Neural cell (in vitro differentiated cells): ENCODE measurements at regions not wholly inside any gene's neighbourhood (a gene's known extent, or its start where the extent isn't known, plus 50 kb on each side); places are given as distances from the start of the nearest gene placed in this dataset.

Experiments
- H2AFZ ChIP-seq: fragments of 200-600, 300-800 bp; sonication (generic), shearing (Covaris generic); 2 replicates; pipeline ENCODE4 v1.6.0; 2014; ENCODE audit warnings: low read depth, mild to moderate bottlenecking, antibody characterized with exemption, low read length, moderate library complexity
- H3F3A ChIP-seq: fragments of 200-600 bp; shearing (Covaris generic); 2 replicates; pipeline ENCODE4 v1.6.1; 2016; ENCODE audit warnings: mild to moderate bottlenecking, moderate library complexity, mixed read lengths, antibody characterized with exemption, low read length; ENCODE audit not compliant: insufficient read depth, poor library complexity, severe bottlenecking
- H3K27ac ChIP-seq: fragments of 200-600, 300-800 bp; sonication (generic), shearing (Covaris generic); 2 replicates; pipeline ENCODE4 v1.5.1; 2014; ENCODE audit warnings: mild to moderate bottlenecking, low read length, moderate library complexity
- H3K27me3 ChIP-seq: fragments of 300-800, 200-600 bp; sonication (generic), shearing (Covaris generic); 2 replicates; pipeline ENCODE4 v1.6.0; 2014; ENCODE audit warnings: mild to moderate bottlenecking, low read depth, low read length, moderate library complexity; ENCODE audit not compliant: insufficient read depth
- H3K36me3 ChIP-seq: fragments of 300-800, 200-600 bp; sonication (generic), shearing (Covaris generic); 2 replicates; pipeline ENCODE4 v1.5.1; 2014; ENCODE audit warnings: mild to moderate bottlenecking, antibody characterized with exemption, low read length, moderate library complexity; ENCODE audit not compliant: insufficient read depth
- H3K4me2 ChIP-seq: fragments of 300-800, 200-600 bp; sonication (generic), shearing (Covaris generic); 2 replicates; pipeline ENCODE4 v1.6.0; 2014; ENCODE audit warnings: mild to moderate bottlenecking, low read length
- H3K4me3 ChIP-seq: fragments of 300-800, 200-600 bp; sonication (generic), shearing (Covaris generic); 2 replicates; pipeline ENCODE4 v1.5.1; 2014; ENCODE audit warnings: mild to moderate bottlenecking, low read length, moderate library complexity
- H3K79me2 ChIP-seq: fragments of 200-600 bp; shearing (Covaris generic); replicated peaks from 2 replicates; pipeline ENCODE4 v1.6.0; 2014; ENCODE audit warnings: mild to moderate bottlenecking, low read length, moderate library complexity; ENCODE audit not compliant: insufficient read depth
- H3K9ac ChIP-seq: fragments of 300-800, 200-600 bp; sonication (generic), shearing (Covaris generic); 2 replicates; pipeline ENCODE4 v1.6.1; 2016; ENCODE audit warnings: mild to moderate bottlenecking, low read length, mixed read lengths
- H3K9me2 ChIP-seq: fragments of 200-600 bp; shearing (Covaris generic); 2 replicates; pipeline ENCODE4 v1.6.1; 2016; ENCODE audit warnings: mild to moderate bottlenecking, low read length, mixed read lengths; ENCODE audit not compliant: insufficient read depth
- H3K9me3 ChIP-seq: fragments of 200-600, 300-800 bp; sonication (generic), shearing (Covaris generic); 2 replicates; pipeline ENCODE4 v1.6.1; 2016; ENCODE audit warnings: mild to moderate bottlenecking, mixed run types, low read length, moderate library complexity, mixed read lengths
- H4K20me1 ChIP-seq: fragments of 200-600 bp; shearing (Covaris generic); 2 replicates; pipeline ENCODE4 v1.6.1; 2016; ENCODE audit warnings: mild to moderate bottlenecking, mixed run types; ENCODE audit not compliant: insufficient read depth
- CTCF ChIP-seq: fragments of 450-650 bp; IDR thresholded peaks from 2 replicates; pipeline ENCODE4 v1.5.1; 2014; ENCODE audit warnings: antibody characterized with exemption, mild to moderate bottlenecking, moderate library complexity; ENCODE audit not compliant: poor library complexity, severe bottlenecking
- EP300 ChIP-seq: fragments of 450-650 bp; conservative IDR thresholded peaks from 2 replicates; pipeline ENCODE4 v1.6.1; 2014; ENCODE audit warnings: antibody characterized with exemption, mild to moderate bottlenecking, moderate library complexity; ENCODE audit not compliant: poor library complexity, severe bottlenecking
- EZH2 ChIP-seq: fragments of 200-600, 300-800 bp; shearing (Covaris generic), sonication (generic); IDR thresholded peaks from 2 replicates; pipeline ENCODE4 v1.6.1; 2014; ENCODE audit warnings: antibody characterized with exemption, low read length, borderline replicate concordance, mild to moderate bottlenecking; ENCODE audit not compliant: insufficient read depth, poor library complexity, severe bottlenecking
- MXI1 ChIP-seq: fragments of 450-650 bp; conservative IDR thresholded peaks from 2 replicates; pipeline ENCODE4 v1.6.1; 2014; ENCODE audit warnings: antibody characterized with exemption, mild to moderate bottlenecking; ENCODE audit not compliant: poor library complexity, severe bottlenecking
- POLR2AphosphoS5 ChIP-seq: IDR thresholded peaks from 2 replicates; pipeline ENCODE4 v1.6.1; 2012
- RAD21 ChIP-seq: fragments of 450-650 bp; conservative IDR thresholded peaks from 2 replicates; pipeline ENCODE4 v1.6.1; 2014; ENCODE audit warnings: antibody characterized with exemption, mild to moderate bottlenecking, moderate library complexity
- SMC3 ChIP-seq: fragments of 450-650 bp; conservative IDR thresholded peaks from 2 replicates; pipeline ENCODE4 v1.6.1; 2014; ENCODE audit warnings: antibody characterized with exemption, mild to moderate bottlenecking, moderate library complexity; ENCODE audit not compliant: poor library complexity
- TAF1 ChIP-seq: IDR thresholded peaks from 2 replicates; pipeline ENCODE4 v1.6.1; 2012; ENCODE audit warnings: low read depth
- TF ChIP-seq, protein P1 (sequence below): IDR thresholded peaks from 2 replicates; pipeline ENCODE4 v1.6.1; 2012; ENCODE audit warnings: borderline replicate concordance

- H3K4me2 ChIP-seq, result no peak overlapping the region
- H3K9ac ChIP-seq, result no peak overlapping the region
- H4K20me1 ChIP-seq, result no peaks in the 10 kb centered on the region
- H3K9me3 ChIP-seq, result no peaks in the 10 kb centered on the region
- H3F3A ChIP-seq, result no peaks in the 10 kb centered on the region
- H3K79me2 ChIP-seq, result no peaks in the 10 kb centered on the region
- H3K27ac ChIP-seq, result no peak overlapping the region
- no peaks in the 10 kb centered on the region for H3K36me3 ChIP-seq
- H3K9me2 ChIP-seq, result no peaks in the 10 kb centered on the region
- H3K27me3 ChIP-seq, result no peaks in the 10 kb centered on the region
- H2AFZ ChIP-seq, result no peak overlapping the region
- TF ChIP-seq EZH2, result no peak
- no peak for TF ChIP-seq TAF1
- no peak for TF ChIP-seq RAD21
- TF ChIP-seq, protein P1, sequence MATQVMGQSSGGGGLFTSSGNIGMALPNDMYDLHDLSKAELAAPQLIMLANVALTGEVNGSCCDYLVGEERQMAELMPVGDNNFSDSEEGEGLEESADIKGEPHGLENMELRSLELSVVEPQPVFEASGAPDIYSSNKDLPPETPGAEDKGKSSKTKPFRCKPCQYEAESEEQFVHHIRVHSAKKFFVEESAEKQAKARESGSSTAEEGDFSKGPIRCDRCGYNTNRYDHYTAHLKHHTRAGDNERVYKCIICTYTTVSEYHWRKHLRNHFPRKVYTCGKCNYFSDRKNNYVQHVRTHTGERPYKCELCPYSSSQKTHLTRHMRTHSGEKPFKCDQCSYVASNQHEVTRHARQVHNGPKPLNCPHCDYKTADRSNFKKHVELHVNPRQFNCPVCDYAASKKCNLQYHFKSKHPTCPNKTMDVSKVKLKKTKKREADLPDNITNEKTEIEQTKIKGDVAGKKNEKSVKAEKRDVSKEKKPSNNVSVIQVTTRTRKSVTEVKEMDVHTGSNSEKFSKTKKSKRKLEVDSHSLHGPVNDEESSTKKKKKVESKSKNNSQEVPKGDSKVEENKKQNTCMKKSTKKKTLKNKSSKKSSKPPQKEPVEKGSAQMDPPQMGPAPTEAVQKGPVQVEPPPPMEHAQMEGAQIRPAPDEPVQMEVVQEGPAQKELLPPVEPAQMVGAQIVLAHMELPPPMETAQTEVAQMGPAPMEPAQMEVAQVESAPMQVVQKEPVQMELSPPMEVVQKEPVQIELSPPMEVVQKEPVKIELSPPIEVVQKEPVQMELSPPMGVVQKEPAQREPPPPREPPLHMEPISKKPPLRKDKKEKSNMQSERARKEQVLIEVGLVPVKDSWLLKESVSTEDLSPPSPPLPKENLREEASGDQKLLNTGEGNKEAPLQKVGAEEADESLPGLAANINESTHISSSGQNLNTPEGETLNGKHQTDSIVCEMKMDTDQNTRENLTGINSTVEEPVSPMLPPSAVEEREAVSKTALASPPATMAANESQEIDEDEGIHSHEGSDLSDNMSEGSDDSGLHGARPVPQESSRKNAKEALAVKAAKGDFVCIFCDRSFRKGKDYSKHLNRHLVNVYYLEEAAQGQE, result no peak
- TF ChIP-seq MXI1, result no peak
- TF ChIP-seq SMC3, result no peak
- TF ChIP-seq POLR2AphosphoS5, result no peak
- TF ChIP-seq EP300, result no peak
- no peak for TF ChIP-seq CTCF
- H3K4me3 ChIP-seq, result no peak overlapping the region
Measured at GRCh38 chr1:55381983-55382382, 166.8 kb upstream of the USP24 start.

DNA sequence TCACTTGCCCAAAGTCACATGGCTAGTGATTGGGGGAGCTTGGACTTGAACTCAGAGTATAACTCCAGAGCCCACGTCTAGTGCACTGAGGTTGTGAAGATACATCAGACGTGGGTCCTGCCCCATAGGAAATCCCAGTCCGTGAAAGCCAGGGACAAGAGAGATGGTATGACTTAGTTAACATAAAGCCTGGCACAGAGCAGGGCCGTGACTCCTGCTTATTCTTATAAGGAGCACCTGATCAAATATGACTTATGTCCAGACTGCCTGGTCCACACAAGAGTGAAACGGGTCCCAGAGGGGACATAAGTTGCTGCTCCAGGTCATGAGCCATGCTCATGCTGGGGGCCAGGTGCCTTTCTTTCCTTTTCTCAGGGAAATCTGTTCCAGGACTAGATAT, 166.3 kb upstream of the USP24 start:
- H3K27me3 ChIP-seq, result no peaks in the 10 kb centered on the region
- no peak overlapping the region for H3K27ac ChIP-seq
- no peak for TF ChIP-seq POLR2AphosphoS5
- TF ChIP-seq EZH2, result no peak
- TF ChIP-seq, protein P1, result no peak
- no peak for TF ChIP-seq SMC3
- TF ChIP-seq MXI1, result no peak
- no peak for TF ChIP-seq CTCF
- TF ChIP-seq RAD21, result no peak
- TF ChIP-seq EP300, result no peak
- TF ChIP-seq TAF1, result no peak
- no peaks in the 10 kb centered on the region for H3K9me2 ChIP-seq
- H3K9ac ChIP-seq, result no peak overlapping the region
- no peaks in the 10 kb centered on the region for H3F3A ChIP-seq
- H3K4me3 ChIP-seq, result no peak overlapping the region
- H4K20me1 ChIP-seq, result no peaks in the 10 kb centered on the region
- H2AFZ ChIP-seq, result no peak overlapping the region
- no peaks in the 10 kb centered on the region for H3K36me3 ChIP-seq
- no peaks in the 10 kb centered on the region for H3K9me3 ChIP-seq
- no peaks in the 10 kb centered on the region for H3K79me2 ChIP-seq
- no peak overlapping the region for H3K4me2 ChIP-seq
